H1 (cell line): ENCODE measurements at regions not wholly inside any gene's neighbourhood (a gene's known extent, or its start where the extent isn't known, plus 50 kb on each side); places are given as distances from the start of the nearest gene placed in this dataset.

ENCODE experiments used
- CTCF ChIA-PET: fragments of 300-600 bp; sonication (Branson Sonifier 250); formaldehyde crosslinking; loops from one replicate; lab custom pipeline; 2021; ENCODE audit not compliant: partially characterized antibody; lab: Charles Lee
- POLR2A ChIA-PET: fragments of 300-600 bp; sonication (Branson Sonifier 250); formaldehyde crosslinking; loops from one replicate; lab custom pipeline; 2021; ENCODE audit warnings: inconsistent platforms; ENCODE audit not compliant: partially characterized antibody; lab: Charles Lee
- DNase-seq, 2 experiments: peaks; one replicate each; pipeline versions ENCODE4 v3.0.0 to v3.0.0-alpha.2; 2010 to 2022; ENCODE audit warnings: low spot score in 2 of 2, low read depth in 1 of 2, mixed read lengths in 1 of 2
- FAIRE-seq: peaks from 2 replicates; lab custom pipeline; 2011; peaks lifted over from hg19 to GRCh38; lab: Jason Lieb, UNC
- H2AFZ ChIP-seq: 2 replicates; pipeline ENCODE4 v1.8.1; 2012; ENCODE audit warnings: low read length, inconsistent platforms
- H2AK5ac ChIP-seq: 2 replicates; pipeline ENCODE4 v1.6.1; 2013; ENCODE audit warnings: low read depth, low read length
- H2BK120ac ChIP-seq: replicated peaks from 2 replicates; pipeline ENCODE3; 2013; ENCODE audit warnings: low read depth, low read length, inconsistent platforms
- H2BK12ac ChIP-seq: 2 replicates; pipeline ENCODE4 v1.6.1; 2013; ENCODE audit warnings: low read depth, low read length
- H2BK15ac ChIP-seq: 2 replicates; pipeline ENCODE4 v1.6.1; 2013; ENCODE audit warnings: low read length
- H2BK20ac ChIP-seq: 2 replicates; pipeline ENCODE4 v1.6.1; 2013; ENCODE audit warnings: low read length
- H2BK5ac ChIP-seq: 2 replicates; pipeline ENCODE4 v1.6.1; 2013; ENCODE audit warnings: low read depth, low read length
- H3K14ac ChIP-seq: 2 replicates; pipeline ENCODE4 v1.6.1; 2013; ENCODE audit warnings: inconsistent platforms; ENCODE audit not compliant: insufficient read length
- H3K18ac ChIP-seq: 2 replicates; pipeline ENCODE4 v1.6.1; 2013; ENCODE audit warnings: low read length; ENCODE audit errors: extremely low read depth
- H3K23ac ChIP-seq: 2 replicates; pipeline ENCODE4 v1.6.1; 2013; ENCODE audit warnings: inconsistent platforms; ENCODE audit not compliant: insufficient read length
- H3K23me2 ChIP-seq: 2 replicates; pipeline ENCODE4 v1.6.1; 2013; ENCODE audit warnings: low read depth, low read length
- H3K27ac ChIP-seq: 2 replicates; pipeline ENCODE4 v1.6.1; 2011; ENCODE audit warnings: low read depth, low read length, inconsistent platforms
- H3K27me3 ChIP-seq, 4 experiments: replicated peaks in 1 of 4; 1 replicate in 1 of 4; 2 replicates in 3 of 4; pipeline versions ENCODE4 v1.6.1 to v1.8.1; 2011 to 2013; ENCODE audit warnings: low read length in 3 of 4, mild to moderate bottlenecking in 3 of 4, inconsistent platforms in 2 of 4, mixed read lengths in 2 of 4, moderate library complexity in 1 of 4; ENCODE audit not compliant: control insufficient read depth in 3 of 4, insufficient read depth in 3 of 4; ENCODE audit errors: extremely low read depth in 1 of 4
- H3K36me3 ChIP-seq, 4 experiments: 2 replicates each; pipeline versions ENCODE4 v1.6.1 to v1.8.1; 2011 to 2013; ENCODE audit warnings: mild to moderate bottlenecking in 4 of 4, low read length in 3 of 4, moderate library complexity in 2 of 4, control low read depth in 1 of 4, inconsistent platforms in 1 of 4; ENCODE audit not compliant: insufficient read depth in 4 of 4, control insufficient read depth in 2 of 4
- H3K4ac ChIP-seq: replicated peaks from 2 replicates; pipeline ENCODE3; 2013; ENCODE audit warnings: low read length, low read depth, mixed read lengths, inconsistent platforms; ENCODE audit not compliant: insufficient read length
- H3K4me1 ChIP-seq, 4 experiments: replicated peaks in 1 of 4; 1 replicate in 1 of 4; 2 replicates in 3 of 4; pipeline versions ENCODE4 v1.6.1 to v1.8.1; 2011 to 2013; ENCODE audit warnings: low read length in 3 of 4, inconsistent platforms in 2 of 4, mixed read lengths in 1 of 4; ENCODE audit not compliant: insufficient read depth in 4 of 4, control insufficient read depth in 3 of 4
- H3K4me2 ChIP-seq, 2 experiments: 2 replicates each; pipeline versions ENCODE4 v1.6.1 to v1.8.1; 2011 to 2013; ENCODE audit warnings: low read depth in 2 of 2, low read length in 2 of 2, control low read depth in 1 of 2, inconsistent platforms in 1 of 2, mild to moderate bottlenecking in 1 of 2; ENCODE audit not compliant: insufficient read depth in 1 of 2
- H3K4me3 ChIP-seq, 4 experiments: fragments of 200-600, 300-600 bp in 1 of 4; sonication (generic), shearing (Covaris generic), sonication (Bioruptor Twin) in 1 of 4; 2 replicates each; pipeline versions ENCODE4 v1.5.1 to v1.8.1; 2011 to 2016; ENCODE audit warnings: low read length in 4 of 4, low read depth in 3 of 4, control low read depth in 2 of 4, inconsistent platforms in 2 of 4, mild to moderate bottlenecking in 2 of 4, mixed read lengths in 1 of 4, moderate library complexity in 1 of 4; ENCODE audit not compliant: insufficient read depth in 2 of 4; ENCODE audit errors: extremely low read depth in 1 of 4
- H3K56ac ChIP-seq: replicated peaks from 2 replicates; pipeline ENCODE3; 2013; ENCODE audit warnings: low read depth, mild to moderate bottlenecking, mixed read lengths, low read length, inconsistent platforms; ENCODE audit not compliant: insufficient read length
- H3K79me1 ChIP-seq: 2 replicates; pipeline ENCODE4 v1.6.1; 2013; ENCODE audit warnings: low read depth, low read length, control low read depth
- H3K79me2 ChIP-seq, 2 experiments: 2 replicates each; pipeline versions ENCODE4 v1.6.1 to v1.8.1; 2012 to 2013; ENCODE audit warnings: low read length in 2 of 2, mild to moderate bottlenecking in 2 of 2, inconsistent platforms in 1 of 2; ENCODE audit not compliant: insufficient read depth in 2 of 2, control insufficient read depth in 1 of 2
- H3K9ac ChIP-seq, 4 experiments: replicated peaks in 1 of 4; 1 replicate in 1 of 4; 2 replicates in 3 of 4; pipeline versions ENCODE4 v1.6.1 to v1.8.1; 2011 to 2013; ENCODE audit warnings: low read depth in 3 of 4, low read length in 3 of 4, control low read depth in 2 of 4, mild to moderate bottlenecking in 2 of 4, moderate library complexity in 2 of 4, inconsistent platforms in 1 of 4; ENCODE audit errors: extremely low read depth in 1 of 4
- H3K9me3 ChIP-seq, 2 experiments: 2 replicates each; pipeline versions ENCODE4 v1.6.1 to v1.8.1; 2012 to 2013; ENCODE audit warnings: mild to moderate bottlenecking in 2 of 2, moderate library complexity in 2 of 2, control low read depth in 1 of 2, inconsistent platforms in 1 of 2, low read depth in 1 of 2, low read length in 1 of 2, mixed read lengths in 1 of 2; ENCODE audit not compliant: insufficient read depth in 2 of 2
- H4K20me1 ChIP-seq, 2 experiments: replicated peaks in 1 of 2; 2 replicates each; pipeline versions ENCODE3 to v1.8.1; 2011 to 2013; ENCODE audit warnings: inconsistent platforms in 2 of 2, low read length in 2 of 2, mild to moderate bottlenecking in 1 of 2; ENCODE audit not compliant: insufficient read depth in 2 of 2, control insufficient read depth in 1 of 2
- H4K5ac ChIP-seq: 2 replicates; pipeline ENCODE4 v1.6.1; 2013; ENCODE audit warnings: low read length, low read depth, mixed read lengths, inconsistent platforms; ENCODE audit not compliant: insufficient read length
- H4K8ac ChIP-seq: 2 replicates; pipeline ENCODE4 v1.8.0; 2013; ENCODE audit warnings: mild to moderate bottlenecking, moderate library complexity, low read length, inconsistent platforms; ENCODE audit not compliant: insufficient read depth; ENCODE audit errors: extremely low read depth
- H4K91ac ChIP-seq: replicated peaks from 2 replicates; pipeline ENCODE3; 2013; ENCODE audit warnings: low read length, mixed read lengths, inconsistent platforms; ENCODE audit not compliant: insufficient read length
- CEBPB ChIP-seq: IDR thresholded peaks from 2 replicates; pipeline ENCODE4 v1.6.1; 2012; ENCODE audit warnings: low read depth, low read length
- JUND ChIP-seq: IDR thresholded peaks from 2 replicates; pipeline ENCODE4 v1.6.1; 2011; ENCODE audit warnings: mild to moderate bottlenecking, improper control_type of control experiment, low read length
- KDM1A ChIP-seq: fragments of 200-600, 300-600 bp; sonication (generic); IDR thresholded peaks from 2 replicates; pipeline ENCODE4 v1.7.1; 2016; ENCODE audit warnings: mild to moderate bottlenecking, low read length, borderline replicate concordance
- MAFK ChIP-seq: IDR thresholded peaks from 2 replicates; pipeline ENCODE4 v1.6.1; 2012; ENCODE audit warnings: low read depth, mild to moderate bottlenecking, improper control_type of control experiment, low read length
- SAP30 ChIP-seq: fragments of 300-600 bp; sonication (generic); IDR thresholded peaks from 2 replicates; pipeline ENCODE4 v1.7.1; 2012; ENCODE audit warnings: low read length, moderate library complexity, mild to moderate bottlenecking, inconsistent platforms; ENCODE audit not compliant: insufficient read depth, insufficient replicate concordance
- TEAD4 ChIP-seq: IDR thresholded peaks from 2 replicates; pipeline ENCODE4 v1.6.1; 2012; ENCODE audit warnings: low read depth, low read length, inconsistent platforms, mixed read lengths
- WGBS, 2 experiments: shearing (Covaris generic) in 1 of 2; methylation state at CpG; one replicate each; pipeline versions ENCODE4 v1.1.6 to v1.1.7; 2013 to 2015; ENCODE audit warnings: low lambda C conversion rate in 2 of 2, mixed read lengths in 2 of 2, inconsistent platforms in 1 of 2, low coverage in 1 of 2, missing lambda C conversion rate in 1 of 2; ENCODE audit not compliant: insufficient replicate concordance in 2 of 2, insufficient coverage in 1 of 2, insufficient read length in 1 of 2; ENCODE audit errors: extremely low coverage in 1 of 2, missing lambda C conversion rate in 1 of 2; 5-methylcytosine and 5-hydroxymethylcytosine counted together

- H3K23me2 ChIP-seq, result no peaks in the 10 kb centered on the region
- no peaks in the 10 kb centered on the region for H3K9me3 ChIP-seq
- no peak overlapping the region for H3K14ac ChIP-seq
- no peak overlapping the region for H3K27ac ChIP-seq
- no peak for FAIRE-seq
- H2AFZ ChIP-seq, result no peak overlapping the region
- no peak overlapping the region for H2BK15ac ChIP-seq
- H3K18ac ChIP-seq, result no peak overlapping the region
- H3K4me3 ChIP-seq, result no peak overlapping the region
- peaks cover 0 to 1% (median 0%) of the 10 kb centered on the region in 4 experiments; a peak in 1 of 7 replicates for H3K27me3 ChIP-seq
- no peaks in the 10 kb centered on the region for H3K79me1 ChIP-seq
- no peak overlapping the region for H3K56ac ChIP-seq
- no peak overlapping the region for H3K4me2 ChIP-seq
- WGBS, 2 experiments, result 94% methylated on average over 1 of the region's 1 CpG; no CpG with 5 or more reads in 1 of the 2 experiments
- no peak overlapping the region for H2AK5ac ChIP-seq
- H4K20me1 ChIP-seq, result no peaks in the 10 kb centered on the region
- DNase-seq, result no peak
- TF ChIP-seq KDM1A (no peak), SAP30 (no peak), MAFK (peak; percentile 60; the same call in 1 of the 2 replicates), JUND (no peak), CEBPB (no peak), TEAD4 (no peak)
- no peak overlapping the region for H4K5ac ChIP-seq
- H3K9ac ChIP-seq, result no peak overlapping the region
- no peaks in the 10 kb centered on the region for H3K79me2 ChIP-seq
- no peaks in the 10 kb centered on the region for H3K36me3 ChIP-seq
- H4K91ac ChIP-seq, result no peak overlapping the region
- no peak overlapping the region for H2BK20ac ChIP-seq
- no peak overlapping the region for H2BK12ac ChIP-seq
- H2BK120ac ChIP-seq, result no peak overlapping the region
- POLR2A ChIA-PET, result no interaction called here
- H3K23ac ChIP-seq, result no peak overlapping the region
- H2BK5ac ChIP-seq, result no peak overlapping the region
- CTCF ChIA-PET, result no interaction called here
- H3K4ac ChIP-seq, result no peak overlapping the region
- no peak overlapping the region for H4K8ac ChIP-seq
- H3K4me1 ChIP-seq, result no peaks in the 10 kb centered on the region
Observed at GRCh38 chr3:35409991-35410390, 229.3 kb upstream of the ARPP21 start.
